DND-41 (cell line): ENCODE measurements at regions not wholly inside any gene's neighbourhood (a gene's known extent, or its start where the extent isn't known, plus 50 kb on each side); places are given as distances from the start of the nearest gene placed in this dataset.

Experiments
- ATAC-seq: fragments of 200-7000 bp; cut with Tn5 transposase; 3 replicates; pipeline ENCODE4 v1.9.1; 2021; ENCODE audit warnings: low read depth; ENCODE audit not compliant: insufficient read depth
- DNase-seq: peaks from one replicate; pipeline ENCODE4 v3.0.0-alpha.2; 2020
- H2AFZ ChIP-seq: 2 replicates; pipeline ENCODE4 v1.6.0; 2012; ENCODE audit warnings: low read depth, low read length
- H3K27ac ChIP-seq: 2 replicates; pipeline ENCODE4 v1.5.1; 2012; ENCODE audit warnings: low read length, inconsistent platforms
- H3K27me3 ChIP-seq: fragments of 200-600 bp; sonication (generic); 2 replicates; pipeline ENCODE4 v1.6.0; 2012; ENCODE audit warnings: low read length, mild to moderate bottlenecking, inconsistent platforms; ENCODE audit not compliant: insufficient read depth, poor library complexity
- H3K36me3 ChIP-seq: 2 replicates; pipeline ENCODE4 v1.5.1; 2012; ENCODE audit warnings: low read length, inconsistent platforms; ENCODE audit not compliant: insufficient read depth
- H3K4me1 ChIP-seq: 2 replicates; pipeline ENCODE4 v1.5.1; 2012; ENCODE audit warnings: mild to moderate bottlenecking, low read length; ENCODE audit not compliant: insufficient read depth
- H3K4me2 ChIP-seq: 2 replicates; pipeline ENCODE4 v1.6.0; 2012; ENCODE audit warnings: mild to moderate bottlenecking, moderate library complexity, low read length, inconsistent platforms; ENCODE audit not compliant: insufficient read depth
- H3K4me3 ChIP-seq, 2 experiments: fragments of 200-600 bp in 1 of 2; shearing (Covaris generic) in 1 of 2; 2 replicates each; pipeline ENCODE4 v1.5.1; 2012 to 2016; ENCODE audit warnings: inconsistent platforms in 2 of 2, low read length in 2 of 2, mild to moderate bottlenecking in 2 of 2, low read depth in 1 of 2, moderate library complexity in 1 of 2
- H3K79me2 ChIP-seq: 2 replicates; pipeline ENCODE4 v1.6.0; 2012; ENCODE audit warnings: low read length, inconsistent platforms; ENCODE audit not compliant: insufficient read depth
- H3K9ac ChIP-seq: 2 replicates; pipeline ENCODE4 v1.6.0; 2012; ENCODE audit warnings: low read depth, mild to moderate bottlenecking, inconsistent platforms, low read length, moderate library complexity
- H3K9me3 ChIP-seq: 2 replicates; pipeline ENCODE4 v1.5.1; 2012; ENCODE audit warnings: low read length, moderate library complexity, mild to moderate bottlenecking, inconsistent platforms; ENCODE audit not compliant: insufficient read depth, severe bottlenecking
- H4K20me1 ChIP-seq: 2 replicates; pipeline ENCODE4 v1.6.0; 2012; ENCODE audit warnings: low read length; ENCODE audit not compliant: insufficient read depth
- CTCF ChIP-seq: IDR thresholded peaks from 2 replicates; pipeline ENCODE4 v1.5.1; 2012; ENCODE audit warnings: borderline replicate concordance, low read length, moderate library complexity, mild to moderate bottlenecking; ENCODE audit not compliant: poor library complexity, severe bottlenecking; ENCODE audit errors: extremely low read depth
- EZH2 ChIP-seq: IDR thresholded peaks from 3 replicates; pipeline ENCODE4 v1.6.1; 2012; ENCODE audit warnings: borderline replicate concordance, low read depth, mild to moderate bottlenecking, moderate library complexity, low read length, inconsistent platforms; ENCODE audit not compliant: severe bottlenecking

GRCh38 chr7:48741545-48741944 lies 182.8 kb upstream of the CDC14C start:
- no peaks in the 10 kb centered on the region for H3K36me3 ChIP-seq
- no peak overlapping the region for H3K4me3 ChIP-seq
- H3K4me1 ChIP-seq: no peaks in the 10 kb centered on the region
- no peak overlapping the region for H3K4me2 ChIP-seq
- H3K9me3 ChIP-seq: peaks cover 5% of the 10 kb centered on the region
- no peaks in the 10 kb centered on the region for H3K79me2 ChIP-seq
- TF ChIP-seq CTCF (no peak), EZH2 (no peak)
- H3K27ac ChIP-seq: no peak overlapping the region
- H2AFZ ChIP-seq: no peak overlapping the region
- no peaks in the 10 kb centered on the region for H3K27me3 ChIP-seq
- ATAC-seq (no peak), DNase-seq (no peak)
- H3K9ac ChIP-seq: no peak overlapping the region
- H4K20me1 ChIP-seq: no peaks in the 10 kb centered on the region

GRCh38 chr7:48742079-48742798 lies 182.1 kb upstream of the CDC14C start:
- ATAC-seq (no peak), DNase-seq (no peak)
- H4K20me1 ChIP-seq: no peaks in the 10 kb centered on the region
- no peak overlapping the region for H3K4me3 ChIP-seq
- H3K9me3 ChIP-seq: peaks cover 5% of the 10 kb centered on the region
- no peak for TF ChIP-seq EZH2
- TF ChIP-seq CTCF: no peak
- H3K79me2 ChIP-seq: no peaks in the 10 kb centered on the region
- no peaks in the 10 kb centered on the region for H3K4me1 ChIP-seq
- no peak overlapping the region for H3K27ac ChIP-seq
- no peaks in the 10 kb centered on the region for H3K27me3 ChIP-seq
- no peak overlapping the region for H2AFZ ChIP-seq
- H3K9ac ChIP-seq: no peak overlapping the region
- H3K4me2 ChIP-seq: no peak overlapping the region
- no peaks in the 10 kb centered on the region for H3K36me3 ChIP-seq

GRCh38 chr7:48748081-48748833 lies 176.1 kb upstream of the CDC14C start:
- DNase-seq: no peak
- no peaks in the 10 kb centered on the region for H3K9me3 ChIP-seq
- H2AFZ ChIP-seq: no peak overlapping the region
- TF ChIP-seq CTCF (no peak), EZH2 (no peak)
- no peak for ATAC-seq
- H3K4me2 ChIP-seq: no peak overlapping the region
- no peaks in the 10 kb centered on the region for H4K20me1 ChIP-seq
- no peaks in the 10 kb centered on the region for H3K36me3 ChIP-seq
- H3K79me2 ChIP-seq: no peaks in the 10 kb centered on the region
- H3K4me1 ChIP-seq: no peaks in the 10 kb centered on the region
- no peak overlapping the region for H3K27ac ChIP-seq
- H3K4me3 ChIP-seq: no peak overlapping the region
- H3K9ac ChIP-seq: no peak overlapping the region
- no peaks in the 10 kb centered on the region for H3K27me3 ChIP-seq
